ENCODE measurements at regions not wholly inside any gene's neighbourhood (a gene's known extent, or its start where the extent isn't known, plus 50 kb on each side); places are given as distances from the start of the nearest gene placed in this dataset.

DNA sequence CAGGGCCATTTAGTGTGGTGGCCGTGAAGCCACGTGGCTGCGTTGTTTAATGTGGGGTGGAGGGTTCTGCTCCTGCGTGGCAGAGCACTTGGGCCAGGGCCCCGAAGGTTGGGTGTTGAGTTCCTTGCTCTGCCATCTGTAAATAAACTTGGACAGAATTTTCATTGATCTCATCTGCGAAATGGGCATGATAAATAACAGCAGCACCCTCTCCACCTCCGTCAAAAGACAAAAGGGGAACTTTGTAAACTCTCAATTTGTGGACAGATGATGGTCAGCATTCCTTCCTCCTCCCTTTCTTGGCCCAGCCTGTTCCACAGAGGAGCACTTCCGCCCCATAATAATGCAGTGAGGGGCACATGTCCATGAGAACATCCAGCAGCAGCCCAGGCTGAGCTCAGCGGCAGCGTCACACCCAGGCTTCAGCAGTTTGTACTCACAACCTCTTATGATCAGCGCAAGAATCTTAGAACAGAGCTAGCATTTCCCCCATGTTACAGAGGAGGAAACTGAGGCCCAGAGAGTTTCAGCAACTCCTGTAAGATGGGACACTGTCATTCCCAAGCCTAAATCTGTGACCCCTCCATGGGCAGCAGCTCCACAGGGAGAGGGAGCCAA, 874.5 kb downstream of the BRD1 start:
- no peaks in the 10 kb centered on the region for H3K27me3 ChIP-seq (ENCODE audit: insufficient read depth, poor library complexity, severe bottlenecking)
- DNase-seq (ENCODE audit: low read depth in 1 of 2, low spot score in 1 of 2): no peak
- TF ChIP-seq, protein P1, sequence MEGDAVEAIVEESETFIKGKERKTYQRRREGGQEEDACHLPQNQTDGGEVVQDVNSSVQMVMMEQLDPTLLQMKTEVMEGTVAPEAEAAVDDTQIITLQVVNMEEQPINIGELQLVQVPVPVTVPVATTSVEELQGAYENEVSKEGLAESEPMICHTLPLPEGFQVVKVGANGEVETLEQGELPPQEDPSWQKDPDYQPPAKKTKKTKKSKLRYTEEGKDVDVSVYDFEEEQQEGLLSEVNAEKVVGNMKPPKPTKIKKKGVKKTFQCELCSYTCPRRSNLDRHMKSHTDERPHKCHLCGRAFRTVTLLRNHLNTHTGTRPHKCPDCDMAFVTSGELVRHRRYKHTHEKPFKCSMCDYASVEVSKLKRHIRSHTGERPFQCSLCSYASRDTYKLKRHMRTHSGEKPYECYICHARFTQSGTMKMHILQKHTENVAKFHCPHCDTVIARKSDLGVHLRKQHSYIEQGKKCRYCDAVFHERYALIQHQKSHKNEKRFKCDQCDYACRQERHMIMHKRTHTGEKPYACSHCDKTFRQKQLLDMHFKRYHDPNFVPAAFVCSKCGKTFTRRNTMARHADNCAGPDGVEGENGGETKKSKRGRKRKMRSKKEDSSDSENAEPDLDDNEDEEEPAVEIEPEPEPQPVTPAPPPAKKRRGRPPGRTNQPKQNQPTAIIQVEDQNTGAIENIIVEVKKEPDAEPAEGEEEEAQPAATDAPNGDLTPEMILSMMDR (IDR thresholded peaks at IDR 0.05; ENCODE audit: insufficient read depth, low read length): no peak
- no peak for TF ChIP-seq GABPA (IDR thresholded peaks at IDR 0.05; ENCODE audit: low read depth)
- no peak overlapping the region for H3K27ac ChIP-seq (replicated peaks)
- no peak overlapping the region for H3K4me3 ChIP-seq (replicated peaks; ENCODE audit: insufficient read depth, low read length)

DNA sequence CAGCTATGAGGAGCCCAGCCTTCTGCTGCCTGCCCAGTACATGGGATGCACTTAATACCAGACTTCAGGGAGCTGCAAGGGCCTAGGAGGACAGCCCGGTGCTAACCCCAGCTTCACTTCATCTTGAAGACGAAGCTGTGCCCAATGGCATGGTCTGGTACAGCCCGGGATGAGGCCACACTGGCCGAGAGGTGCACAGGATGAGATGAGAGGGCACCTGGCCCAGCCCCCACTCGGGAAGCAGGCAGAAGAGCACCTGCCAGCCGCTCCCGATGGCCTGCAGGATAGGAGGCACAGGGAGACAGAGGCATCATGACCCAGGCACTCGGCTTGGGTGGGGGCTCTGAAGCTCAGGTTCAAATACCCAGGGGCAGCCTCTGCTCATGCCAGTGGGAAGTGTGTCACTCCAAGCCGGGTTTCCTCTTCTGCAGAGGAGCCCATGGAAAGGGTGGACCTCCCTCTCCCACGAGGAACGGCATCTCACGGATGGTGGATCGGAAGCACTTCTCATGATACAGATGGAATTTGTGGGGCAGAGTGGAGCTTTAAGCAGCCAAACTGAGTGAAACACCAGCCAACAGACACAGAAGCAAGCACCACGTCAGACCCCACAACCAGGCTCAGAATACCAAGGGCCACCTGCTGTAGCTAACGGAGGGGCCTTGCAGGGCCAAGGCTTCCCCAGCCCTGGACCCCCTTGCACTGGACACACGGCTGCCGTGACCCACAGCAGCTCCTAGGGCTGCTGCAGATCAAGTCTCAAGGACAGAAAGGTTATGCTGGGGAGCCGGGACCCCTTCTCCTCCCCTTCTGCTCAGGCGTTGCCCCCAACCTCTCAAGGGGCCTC, 875.2 kb downstream of the BRD1 start:
- Histone ChIP-seq H3K27me3 (ENCODE audit: insufficient read depth, poor library complexity, severe bottlenecking) (no peaks in the 10 kb centered on the region), H3K4me3 (replicated peaks; ENCODE audit: insufficient read depth, low read length) (no peak overlapping the region), H3K27ac (replicated peaks) (no peak overlapping the region)
- TF ChIP-seq POLR2AphosphoS5 (IDR thresholded peaks at IDR 0.05; ENCODE audit: low read depth): no peak
- TF ChIP-seq, protein P2, sequence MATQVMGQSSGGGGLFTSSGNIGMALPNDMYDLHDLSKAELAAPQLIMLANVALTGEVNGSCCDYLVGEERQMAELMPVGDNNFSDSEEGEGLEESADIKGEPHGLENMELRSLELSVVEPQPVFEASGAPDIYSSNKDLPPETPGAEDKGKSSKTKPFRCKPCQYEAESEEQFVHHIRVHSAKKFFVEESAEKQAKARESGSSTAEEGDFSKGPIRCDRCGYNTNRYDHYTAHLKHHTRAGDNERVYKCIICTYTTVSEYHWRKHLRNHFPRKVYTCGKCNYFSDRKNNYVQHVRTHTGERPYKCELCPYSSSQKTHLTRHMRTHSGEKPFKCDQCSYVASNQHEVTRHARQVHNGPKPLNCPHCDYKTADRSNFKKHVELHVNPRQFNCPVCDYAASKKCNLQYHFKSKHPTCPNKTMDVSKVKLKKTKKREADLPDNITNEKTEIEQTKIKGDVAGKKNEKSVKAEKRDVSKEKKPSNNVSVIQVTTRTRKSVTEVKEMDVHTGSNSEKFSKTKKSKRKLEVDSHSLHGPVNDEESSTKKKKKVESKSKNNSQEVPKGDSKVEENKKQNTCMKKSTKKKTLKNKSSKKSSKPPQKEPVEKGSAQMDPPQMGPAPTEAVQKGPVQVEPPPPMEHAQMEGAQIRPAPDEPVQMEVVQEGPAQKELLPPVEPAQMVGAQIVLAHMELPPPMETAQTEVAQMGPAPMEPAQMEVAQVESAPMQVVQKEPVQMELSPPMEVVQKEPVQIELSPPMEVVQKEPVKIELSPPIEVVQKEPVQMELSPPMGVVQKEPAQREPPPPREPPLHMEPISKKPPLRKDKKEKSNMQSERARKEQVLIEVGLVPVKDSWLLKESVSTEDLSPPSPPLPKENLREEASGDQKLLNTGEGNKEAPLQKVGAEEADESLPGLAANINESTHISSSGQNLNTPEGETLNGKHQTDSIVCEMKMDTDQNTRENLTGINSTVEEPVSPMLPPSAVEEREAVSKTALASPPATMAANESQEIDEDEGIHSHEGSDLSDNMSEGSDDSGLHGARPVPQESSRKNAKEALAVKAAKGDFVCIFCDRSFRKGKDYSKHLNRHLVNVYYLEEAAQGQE (IDR thresholded peaks at IDR 0.05; ENCODE audit: insufficient replicate concordance, low read depth): no peak
- no peak for DNase-seq (ENCODE audit: low read depth in 1 of 2, low spot score in 1 of 2)

DNA sequence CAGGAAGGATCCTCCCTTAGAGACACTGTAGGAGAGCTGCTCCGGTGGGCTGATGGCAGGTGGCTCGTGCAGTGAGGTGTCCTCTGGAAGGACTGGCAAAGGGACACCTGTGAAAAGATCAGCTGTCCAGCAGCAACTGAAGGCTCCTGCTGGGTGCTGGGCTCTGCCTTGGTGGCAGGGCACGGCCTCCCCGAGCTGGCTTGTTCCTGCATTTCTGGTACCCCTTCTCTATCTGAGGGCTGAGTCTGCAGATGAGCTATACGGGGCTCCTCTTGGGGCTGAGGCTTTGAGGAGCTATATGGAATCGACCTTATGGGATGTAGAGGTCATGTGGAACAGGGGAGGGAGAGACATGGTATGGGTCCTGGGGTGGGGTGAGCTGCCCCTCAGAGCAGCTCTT, 875.8 kb downstream of the BRD1 start:
- H3K27ac ChIP-seq (replicated peaks): no peak overlapping the region
- no peaks in the 10 kb centered on the region for H3K27me3 ChIP-seq (ENCODE audit: insufficient read depth, poor library complexity, severe bottlenecking)
- TF ChIP-seq SPI1 (IDR thresholded peaks at IDR 0.05; ENCODE audit: borderline replicate concordance, low read depth): no peak
- TF ChIP-seq, protein P1 (IDR thresholded peaks at IDR 0.05; ENCODE audit: insufficient read depth, low read length): no peak
- no peak for TF ChIP-seq POLR2AphosphoS5 (IDR thresholded peaks at IDR 0.05; ENCODE audit: low read depth)
- TF ChIP-seq GABPA (IDR thresholded peaks at IDR 0.05; ENCODE audit: low read depth): no peak
- TF ChIP-seq, protein P2 (IDR thresholded peaks at IDR 0.05; ENCODE audit: insufficient replicate concordance, low read depth): no peak
- no peak for DNase-seq (ENCODE audit: low read depth in 1 of 2, low spot score in 1 of 2)
- no peak overlapping the region for H3K4me3 ChIP-seq (replicated peaks; ENCODE audit: insufficient read depth, low read length)

DNA sequence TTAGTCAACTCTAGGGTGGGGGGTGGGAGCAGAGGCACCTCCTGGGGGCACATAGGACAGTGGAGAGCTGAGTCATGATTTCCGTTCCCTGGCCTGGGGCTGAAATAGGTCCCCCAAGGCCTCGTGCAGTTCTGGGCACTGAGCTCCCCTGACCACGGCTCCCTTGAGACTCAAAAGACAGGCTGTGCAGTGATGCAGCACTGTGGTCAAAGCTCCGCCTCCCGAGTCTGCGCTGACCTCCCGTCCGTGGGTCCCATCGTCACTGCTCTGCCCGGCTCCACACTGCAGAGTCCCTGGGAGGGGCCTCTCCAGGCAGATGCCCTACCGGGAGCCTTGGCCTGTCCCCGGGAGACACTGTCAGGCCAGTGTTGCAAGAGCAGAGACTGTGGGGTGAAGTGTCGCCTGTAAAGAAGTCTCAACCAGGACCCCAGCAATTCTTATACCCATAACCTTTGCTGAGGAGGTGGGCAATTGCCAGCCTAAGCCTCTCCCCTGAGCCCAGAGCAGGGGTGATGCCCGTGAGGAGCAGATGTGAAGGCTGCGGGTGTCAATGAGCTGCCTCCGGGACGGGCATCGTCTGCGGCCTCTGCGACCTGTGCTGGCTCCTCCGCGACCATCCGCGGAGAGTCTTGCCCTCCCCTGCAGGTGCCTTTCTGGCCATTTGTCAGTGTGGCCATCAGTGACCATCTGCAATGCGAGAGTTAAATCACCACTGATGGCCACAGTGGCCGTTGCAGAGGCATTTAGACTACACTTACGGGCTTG, 877.3 kb downstream of the BRD1 start:
- DNase-seq (ENCODE audit: low read depth in 1 of 2, low spot score in 1 of 2): no peak
- H3K27me3 ChIP-seq (ENCODE audit: insufficient read depth, poor library complexity, severe bottlenecking): no peaks in the 10 kb centered on the region
- no peak overlapping the region for H3K4me3 ChIP-seq (replicated peaks; ENCODE audit: insufficient read depth, low read length)
- no peak overlapping the region for H3K27ac ChIP-seq (replicated peaks)
- TF ChIP-seq POLR2AphosphoS5 (IDR thresholded peaks at IDR 0.05; ENCODE audit: low read depth) (no peak), SPI1 (IDR thresholded peaks at IDR 0.05; ENCODE audit: borderline replicate concordance, low read depth) (no peak), GABPA (IDR thresholded peaks at IDR 0.05; ENCODE audit: low read depth) (no peak)
- TF ChIP-seq, protein P1 (IDR thresholded peaks at IDR 0.05; ENCODE audit: insufficient read depth, low read length): no peak
- TF ChIP-seq, protein P2 (IDR thresholded peaks at IDR 0.05; ENCODE audit: insufficient replicate concordance, low read depth): no peak

Data from HL-60 (cell line).